ENCODE measurements at regions not wholly inside any gene's neighbourhood (a gene's known extent, or its start where the extent isn't known, plus 50 kb on each side); places are given as distances from the start of the nearest gene placed in this dataset.

GRCh38 chr17:33936764-33937163 is 318.3 kb upstream of the CCL2 start:
- no peak overlapping the region for H3K4me2 ChIP-seq (ENCODE audit: low read depth, low read length)
- H2AFZ ChIP-seq (replicated peaks; ENCODE audit: low read length, poor library complexity), result no peak overlapping the region
- H2AK9ac ChIP-seq (replicated peaks; ENCODE audit: low read depth, low read length, poor library complexity), result no peak overlapping the region
- no peak for TF ChIP-seq MAZ (IDR thresholded peaks at IDR 0.05; ENCODE audit: borderline replicate concordance, low read depth, low read length)
- TF ChIP-seq CEBPB (IDR thresholded peaks at IDR 0.05; ENCODE audit: low read depth, low read length), result no peak
- TF ChIP-seq POLR2A (IDR thresholded peaks at IDR 0.05; ENCODE audit: low read depth, low read length), result no peak
- TF ChIP-seq BHLHE40 (IDR thresholded peaks at IDR 0.05; ENCODE audit: low read depth, low read length), result no peak
- no peak overlapping the region for H2AK5ac ChIP-seq (ENCODE audit: low read depth, low read length)
- POLR2A ChIA-PET (ENCODE audit: unreplicated experiment), result no interaction called here
- no peak overlapping the region for H3K23ac ChIP-seq (ENCODE audit: low read depth, low read length)
- no peak overlapping the region for H2BK120ac ChIP-seq (ENCODE audit: low read depth, low read length)
- H4K8ac ChIP-seq (ENCODE audit: low read depth in 2 of 2, low read length in 2 of 2), result no peak overlapping the region
- CTCF ChIA-PET, result no interaction called here
- no peaks in the 10 kb centered on the region for H3K79me1 ChIP-seq (ENCODE audit: low read depth in 1 of 2, low read length in 2 of 2)
- H3K9me3 ChIP-seq (ENCODE audit: control insufficient read depth, insufficient read depth, low read length), result peaks cover 4% of the 10 kb centered on the region; the same call in 1 of the 2 replicates
- 50% methylated on average over 2 of the region's 5 CpGs; no CpG with 5 or more reads in 1 of the 2 experiments for WGBS, 2 experiments (ENCODE audit: extremely low coverage in 2 of 2, insufficient read length in 1 of 2)
- H3K9ac ChIP-seq (ENCODE audit: low read depth, low read length), result no peak overlapping the region
- no peak overlapping the region for H3K4ac ChIP-seq (ENCODE audit: low read depth, low read length)
- ATAC-seq (ENCODE audit: low read depth) (no peak), DNase-seq (no peak)
- H3K9me1 ChIP-seq (ENCODE audit: insufficient read depth, low read length), result no peaks in the 10 kb centered on the region
- H2BK15ac ChIP-seq (ENCODE audit: low read depth, low read length), result no peak overlapping the region
- intact Hi-C loops (cut with micrococcal nuclease) (no loop called here), in situ Hi-C loops (cut with MboI; ENCODE audit: low sequenced_read_pairs) (no loop called here), dilution Hi-C loops (cut with HindIII; ENCODE audit: low sequenced_read_pairs, unreplicated experiment) (no loop called here)
- H2BK20ac ChIP-seq (ENCODE audit: low read depth, low read length), result no peak overlapping the region
- H4K20me1 ChIP-seq (ENCODE audit: insufficient read depth, low read length), result no peaks in the 10 kb centered on the region
- no peak overlapping the region for H3K27ac ChIP-seq (ENCODE audit: insufficient read depth, low read length)
- H3K18ac ChIP-seq (ENCODE audit: low read depth, low read length), result no peak overlapping the region
- BruUV-seq (replicated peaks), result no TSS peak
- H3K4me1 ChIP-seq (ENCODE audit: control insufficient read depth, insufficient read depth, low read length), result no peaks in the 10 kb centered on the region
- H3K4me3 ChIP-seq (ENCODE audit: insufficient read depth, low read depth, low read length), result no peak overlapping the region
- H4K5ac ChIP-seq (ENCODE audit: low read depth, low read length), result no peak overlapping the region
- no peaks in the 10 kb centered on the region for H3K36me3 ChIP-seq (ENCODE audit: control insufficient read depth, insufficient read depth, low read length)
- H4K91ac ChIP-seq (ENCODE audit: insufficient read depth, low read depth, low read length), result no peak overlapping the region
- H2BK5ac ChIP-seq (ENCODE audit: low read depth, low read length, poor library complexity, severe bottlenecking), result no peak overlapping the region
- H3K27me3 ChIP-seq (ENCODE audit: control insufficient read depth, insufficient read depth, low read length), result no peaks in the 10 kb centered on the region
- H3K14ac ChIP-seq (replicated peaks; ENCODE audit: low read depth, low read length), result no peak overlapping the region
- H3K56ac ChIP-seq (ENCODE audit: extremely low read depth, insufficient read depth, low read length), result no peak overlapping the region

Measured in IMR-90 (cell line).